AML-193 (cell line): ENCODE measurements at regions not wholly inside any gene's neighbourhood (a gene's known extent, or its start where the extent isn't known, plus 50 kb on each side); places are given as distances from the start of the nearest gene placed in this dataset.

Experiments
- DNase-seq, 2 experiments: peaks; one replicate each; lab custom pipeline; 2025; lab: John Stamatoyannopoulos, UW

DNA sequence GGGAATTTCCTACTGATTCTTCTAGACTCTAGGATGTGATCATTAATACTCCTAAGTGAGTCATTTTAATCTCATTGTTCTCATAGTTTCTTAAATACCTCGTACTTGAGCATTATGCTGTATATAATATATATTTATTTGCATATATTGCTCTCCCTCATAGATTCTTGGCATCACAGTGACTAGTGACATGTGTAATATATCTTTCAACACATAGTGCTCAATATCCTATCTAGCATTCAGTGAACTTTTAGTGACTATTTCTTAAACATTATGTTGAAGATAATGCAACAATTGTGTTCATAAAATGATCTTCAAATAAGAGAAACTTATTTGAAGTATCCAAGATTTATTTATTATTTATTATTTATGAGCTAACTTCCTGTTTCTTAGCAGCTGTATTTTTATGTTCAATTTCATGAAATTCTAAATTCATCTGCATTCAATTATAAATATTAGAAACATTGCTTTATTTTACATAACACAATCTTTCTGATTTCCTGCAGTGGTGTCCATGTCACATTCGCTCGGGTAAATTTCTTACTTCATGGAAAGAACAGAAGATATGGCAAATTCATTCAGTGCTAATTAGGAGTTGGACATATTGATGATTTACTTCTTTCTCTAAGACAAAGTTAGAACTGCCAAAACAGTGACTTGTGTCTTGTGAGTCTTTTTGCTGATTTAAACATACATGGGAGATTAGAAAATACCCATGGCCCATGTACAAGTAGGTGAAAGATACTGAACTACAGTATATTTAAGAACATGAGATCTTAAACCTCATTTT lies 1095.5 kb upstream of the IGFBP7 start:
- no peak for DNase-seq

DNA sequence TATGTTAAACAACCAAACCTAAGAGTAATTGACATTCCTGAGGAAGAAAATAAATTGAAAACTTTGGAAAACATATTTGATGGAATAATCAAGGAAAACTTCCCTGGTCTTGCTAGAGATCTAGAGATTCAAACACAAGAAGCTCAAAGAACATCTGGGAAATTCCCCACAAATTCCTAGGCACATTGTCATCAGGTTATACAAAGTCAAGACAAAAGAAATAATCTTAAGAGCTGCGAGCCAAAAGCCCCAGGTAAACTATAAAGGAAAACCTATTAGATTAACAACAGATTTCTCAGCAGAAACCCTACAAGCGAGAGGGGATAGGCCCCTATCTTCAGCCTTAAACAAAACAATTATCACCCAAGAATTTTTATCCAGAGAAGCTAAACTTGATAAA lies 1082.0 kb upstream of the IGFBP7 start:
- no peak for DNase-seq

DNA sequence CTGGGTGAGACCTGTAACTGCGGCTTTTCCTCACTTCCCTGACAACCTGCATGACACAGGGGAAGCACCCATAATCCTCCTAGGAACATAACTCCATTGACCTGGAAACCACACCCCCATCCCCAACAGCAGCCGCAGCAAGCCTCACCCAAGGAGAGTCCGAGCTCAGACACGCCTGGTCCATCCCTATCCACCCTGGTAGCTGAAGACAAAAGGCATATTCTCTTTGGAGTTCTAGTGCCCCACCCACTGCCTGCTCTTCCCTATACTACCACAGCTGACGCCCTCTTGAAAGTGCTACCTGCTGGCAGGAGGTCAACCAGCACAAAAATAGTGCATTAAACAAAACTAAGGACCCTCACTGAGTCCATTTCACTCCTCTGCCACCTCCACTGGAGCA lies 1080.9 kb upstream of the IGFBP7 start:
- no peak for DNase-seq

DNA sequence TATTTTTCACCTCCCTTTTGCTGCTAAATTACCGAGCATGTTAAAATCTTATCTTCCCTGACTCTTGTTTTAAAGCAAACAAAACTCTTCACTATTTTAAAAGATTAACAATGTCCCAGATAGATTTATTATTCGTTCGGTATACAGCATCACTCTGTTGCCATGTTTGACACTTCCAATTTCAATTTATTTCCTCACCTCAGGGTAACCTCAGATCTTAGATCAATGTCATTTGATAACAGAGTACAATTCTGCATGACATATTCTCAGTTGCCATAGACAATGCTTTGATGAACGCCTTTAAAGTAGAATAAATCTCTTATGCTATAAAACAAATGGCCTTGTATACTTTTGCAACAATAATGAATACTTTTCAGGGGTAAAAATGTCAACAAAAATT lies 1078.1 kb upstream of the IGFBP7 start:
- no peak for DNase-seq

DNA sequence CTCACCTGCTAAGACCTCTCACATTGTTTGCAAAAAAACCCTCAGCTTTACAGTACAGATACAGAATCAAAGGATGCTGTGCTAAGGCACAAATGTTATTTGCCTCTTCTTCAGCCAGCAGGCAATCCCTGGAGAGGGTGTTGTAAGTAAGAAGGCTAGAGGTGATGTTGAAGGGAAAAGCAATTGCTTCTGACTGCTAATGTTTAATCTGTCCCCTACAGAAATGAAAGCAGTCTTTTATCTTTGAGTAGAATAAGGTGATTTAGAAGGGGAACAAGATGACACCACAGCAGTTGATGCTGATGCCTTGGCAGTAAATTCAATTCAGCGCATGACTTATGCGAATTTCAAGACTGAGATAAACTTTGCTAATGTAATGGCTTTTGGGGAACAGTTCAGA lies 1064.8 kb upstream of the IGFBP7 start:
- DNase-seq: no peak

DNA sequence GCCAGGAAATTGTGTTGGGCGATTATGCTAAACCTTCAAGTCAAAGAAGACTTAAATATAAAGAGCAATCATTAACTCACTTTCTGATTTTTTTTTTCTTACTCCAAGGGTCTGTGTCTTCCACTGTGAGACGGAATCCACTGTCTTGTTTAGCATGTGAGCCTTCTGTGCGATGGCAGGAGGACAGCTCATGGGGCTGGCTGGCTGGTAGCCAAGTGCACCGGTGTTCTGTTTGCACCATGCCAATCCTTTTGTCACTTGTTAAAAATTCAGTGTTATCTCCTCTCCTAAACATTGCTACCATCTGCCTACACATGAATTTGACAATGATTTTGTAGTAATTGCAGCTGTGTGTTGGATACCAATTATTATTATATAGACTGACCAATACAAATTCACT lies 1056.3 kb upstream of the IGFBP7 start:
- DNase-seq: no peak

DNA sequence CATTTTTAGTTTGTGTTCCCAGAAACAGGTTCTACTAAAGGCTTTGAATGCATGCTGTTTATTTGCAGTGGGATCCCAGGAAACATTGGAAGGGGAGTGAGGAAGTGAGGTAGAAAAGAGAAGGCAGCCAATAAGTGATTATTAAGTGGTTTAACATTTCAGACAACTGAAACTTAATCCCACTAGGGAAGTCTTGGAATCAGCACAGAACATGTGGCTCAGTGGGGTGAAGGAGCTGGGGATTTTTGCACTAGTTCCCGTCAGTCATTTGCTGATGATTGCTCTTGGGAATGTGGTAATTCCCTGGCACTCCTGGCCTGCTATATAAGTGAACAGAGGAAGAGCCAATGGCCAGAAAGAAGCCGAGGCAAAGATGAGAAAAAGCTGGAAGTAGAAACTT lies 1053.0 kb upstream of the IGFBP7 start:
- no peak for DNase-seq

DNA sequence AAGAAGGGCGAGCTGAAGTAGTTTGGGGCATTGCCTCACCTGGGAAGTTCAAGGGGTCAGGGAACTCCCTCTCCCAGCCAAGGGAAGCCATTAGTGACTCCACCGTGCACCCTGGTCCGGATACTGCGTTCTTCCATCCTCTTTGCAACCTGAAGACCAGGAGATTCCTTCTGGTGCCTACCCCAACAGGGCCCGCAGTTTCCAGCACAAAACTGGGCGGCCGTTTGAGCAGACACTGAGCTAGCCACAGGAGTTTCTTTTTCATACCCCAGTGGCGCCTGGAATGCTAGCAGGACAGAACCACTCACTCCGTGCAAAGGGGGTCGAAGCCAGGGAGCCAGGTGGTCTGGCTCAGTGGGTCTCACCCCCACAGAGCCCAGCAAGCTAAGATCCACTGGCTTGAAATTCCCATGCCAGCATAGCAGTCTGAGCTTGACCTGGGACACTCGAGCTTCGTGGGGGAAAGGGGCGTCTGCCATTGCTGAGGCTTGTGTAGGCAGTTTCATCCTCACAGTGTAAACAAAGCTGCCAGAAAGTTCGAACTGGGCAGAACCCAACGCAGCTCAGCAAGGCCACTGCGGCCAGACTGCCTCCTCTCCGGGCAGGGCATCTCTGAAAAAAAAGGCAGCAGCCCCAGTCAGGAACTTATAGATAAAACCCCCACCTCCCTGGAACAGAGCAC lies 1039.4 kb upstream of the IGFBP7 start:
- no peak for DNase-seq

DNA sequence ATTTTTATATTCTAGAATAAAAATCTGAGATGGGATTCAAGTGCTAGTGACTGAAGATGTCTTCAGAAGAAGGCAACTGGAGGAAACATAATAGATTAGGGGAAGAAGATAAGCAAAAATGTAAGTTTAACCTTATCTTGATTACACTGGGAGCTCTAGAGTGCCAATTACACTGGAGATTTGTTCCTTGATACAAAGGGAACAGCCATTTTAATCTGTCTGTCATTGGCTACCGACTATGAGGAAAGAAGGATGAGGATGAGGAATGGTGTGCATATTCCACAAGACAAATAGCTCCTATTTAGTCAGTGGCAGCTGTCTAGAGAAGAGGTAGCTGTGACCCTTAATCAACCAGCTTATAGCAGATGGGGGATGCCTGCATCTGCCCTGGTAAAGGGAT lies 1034.5 kb upstream of the IGFBP7 start:
- DNase-seq: no peak

DNA sequence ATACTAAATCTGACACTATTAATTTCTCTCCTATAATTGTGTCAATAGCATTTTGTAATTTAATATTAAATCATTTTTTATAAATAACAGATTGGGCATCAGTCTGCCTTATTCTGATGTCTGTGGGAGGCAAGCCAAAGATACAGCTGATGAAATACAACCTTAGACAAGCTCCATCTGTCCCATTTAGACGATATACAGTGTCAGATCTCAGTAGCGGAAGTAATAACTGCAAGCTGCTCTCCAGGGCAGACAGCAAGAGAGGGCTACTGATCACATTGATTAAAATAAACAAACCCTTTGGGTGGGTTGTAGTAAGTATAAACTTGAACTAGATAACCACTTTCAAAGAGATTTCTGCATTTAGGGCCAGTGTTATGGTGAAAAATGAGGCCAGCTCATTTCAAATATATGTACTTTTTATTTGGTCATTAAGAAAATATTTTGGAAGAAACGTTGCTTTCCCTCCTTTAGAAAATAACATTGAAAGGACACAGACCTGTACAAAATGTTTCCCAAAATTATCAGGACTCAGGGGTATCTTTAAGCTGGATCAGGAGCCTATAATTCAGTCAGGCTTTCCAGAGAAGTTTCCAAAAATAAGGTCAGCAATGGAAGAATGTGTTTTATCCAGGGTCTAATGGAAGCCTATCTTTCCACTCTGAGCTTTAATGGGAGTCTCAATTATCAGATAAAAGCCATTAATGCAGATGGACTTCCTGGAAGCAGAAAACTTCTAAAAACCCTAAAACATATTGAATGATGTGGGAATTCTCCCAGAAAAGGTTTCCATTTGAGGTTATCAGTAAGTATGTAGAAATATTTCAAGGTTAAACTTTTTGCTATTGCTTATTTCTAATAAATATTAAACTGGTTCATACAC lies 1028.8 kb upstream of the IGFBP7 start:
- DNase-seq: no peak

DNA sequence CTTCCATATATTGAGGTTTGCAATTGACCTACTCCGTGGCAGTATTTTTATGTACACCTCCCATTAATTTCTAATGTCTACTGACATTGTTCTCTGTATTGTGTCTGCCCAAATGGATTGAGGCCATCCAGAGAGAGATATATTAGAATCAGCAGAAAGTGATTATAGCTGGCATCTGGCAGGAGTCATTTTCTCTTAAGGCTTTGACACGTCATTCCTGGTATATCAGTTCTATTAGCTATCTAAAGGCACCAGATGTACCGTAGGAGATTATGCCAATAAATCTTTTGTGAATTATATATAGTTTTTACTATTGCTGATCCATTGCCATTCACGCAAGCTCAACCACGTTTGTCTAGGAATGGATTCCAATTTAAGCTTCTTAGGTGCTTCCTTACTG lies 1026.4 kb upstream of the IGFBP7 start:
- DNase-seq: no peak

DNA sequence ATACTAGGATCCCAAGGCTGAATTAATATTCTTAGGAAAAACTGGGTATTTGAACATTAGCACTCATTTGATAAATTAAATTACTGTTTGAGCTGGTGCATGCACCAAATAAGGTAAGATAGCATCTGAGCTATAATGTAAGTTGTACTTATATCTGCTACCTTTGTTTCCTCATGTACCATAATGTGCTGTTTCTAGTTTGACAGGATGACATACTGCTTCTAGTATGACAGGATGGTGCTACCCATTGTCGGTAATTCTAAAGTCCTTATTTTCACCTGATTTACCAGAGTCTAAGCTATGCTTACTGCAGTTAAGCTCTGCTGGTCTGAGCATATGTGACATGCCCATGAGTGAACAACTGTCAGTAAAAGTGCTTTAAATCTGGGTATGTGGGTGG lies 1017.5 kb upstream of the IGFBP7 start:
- DNase-seq: no peak

DNA sequence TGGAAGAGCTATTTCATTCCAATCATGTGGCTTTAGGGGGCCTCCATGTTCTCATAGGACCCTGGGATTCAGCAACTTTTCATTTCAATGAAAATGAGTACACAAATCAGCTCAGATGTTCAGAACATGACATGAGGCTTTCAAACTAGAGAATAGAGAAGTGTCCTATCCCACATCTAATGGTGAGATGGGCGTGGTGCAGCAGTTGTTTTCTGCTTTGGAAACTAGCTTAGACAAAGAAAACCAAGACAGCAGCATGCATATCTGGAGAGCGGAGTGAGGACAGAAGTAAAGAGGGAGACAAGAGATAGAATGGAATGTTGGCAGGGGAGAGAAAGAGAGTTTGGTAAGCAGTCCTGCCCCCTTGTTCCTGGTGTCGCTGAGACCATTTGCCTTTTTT lies 1009.1 kb upstream of the IGFBP7 start:
- DNase-seq: no peak

DNA sequence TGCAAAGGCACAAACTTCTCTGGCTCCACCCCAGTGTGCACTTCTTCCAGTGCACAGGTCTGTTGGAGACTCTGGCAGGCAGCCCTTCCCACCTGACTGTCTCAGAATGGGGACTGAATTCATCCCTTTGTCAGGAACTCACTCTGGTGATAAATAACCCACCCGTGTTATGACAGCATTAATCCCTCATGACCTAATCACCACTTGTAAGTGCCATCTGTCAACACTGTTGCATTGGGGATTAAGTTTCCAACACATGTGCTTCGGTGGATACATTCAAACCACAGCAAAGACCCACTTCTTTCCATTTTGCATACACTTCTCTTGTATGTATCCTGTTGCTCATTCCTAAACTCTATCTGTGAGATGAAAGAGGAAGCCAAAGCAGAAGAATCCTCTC lies 1002.9 kb upstream of the IGFBP7 start:
- DNase-seq: no peak

DNA sequence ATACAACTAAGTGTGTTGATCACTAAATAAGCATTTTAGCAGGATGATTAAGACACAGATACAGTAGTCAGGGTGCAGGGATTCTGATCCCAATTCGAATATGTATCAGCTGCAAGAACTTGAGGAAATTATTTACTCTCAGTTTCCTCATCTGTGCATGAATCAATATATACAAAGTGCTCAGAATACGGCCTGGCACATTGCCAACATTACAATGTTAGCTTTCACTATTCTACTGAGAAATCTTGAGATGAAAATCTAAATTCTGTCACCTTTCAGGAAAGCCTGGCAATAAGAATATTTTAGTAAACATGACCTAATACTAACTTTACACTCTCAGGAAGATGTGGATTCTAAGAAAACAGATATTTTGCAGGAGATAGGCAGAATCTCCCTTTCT lies 1001.6 kb upstream of the IGFBP7 start:
- no peak for DNase-seq

DNA sequence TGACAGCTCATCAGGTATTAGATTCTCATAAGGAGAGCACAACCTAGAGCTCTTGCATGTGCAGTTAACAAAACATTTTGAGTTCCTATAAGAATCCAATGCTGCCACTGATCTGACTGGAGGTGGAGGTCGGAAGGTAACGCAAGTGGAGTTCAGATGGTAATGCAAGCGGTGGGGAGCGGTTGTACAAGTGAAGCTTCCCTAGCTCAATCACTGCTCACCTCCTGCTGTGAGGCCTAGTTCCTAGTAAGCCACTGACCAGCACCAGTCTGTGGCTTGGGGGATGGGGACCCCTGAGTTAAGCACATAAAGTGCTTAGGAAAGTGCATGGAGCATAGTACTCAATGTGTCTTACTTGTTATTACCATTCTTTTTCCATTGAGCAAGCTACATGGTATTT lies 983.2 kb upstream of the IGFBP7 start:
- DNase-seq: no peak

DNA sequence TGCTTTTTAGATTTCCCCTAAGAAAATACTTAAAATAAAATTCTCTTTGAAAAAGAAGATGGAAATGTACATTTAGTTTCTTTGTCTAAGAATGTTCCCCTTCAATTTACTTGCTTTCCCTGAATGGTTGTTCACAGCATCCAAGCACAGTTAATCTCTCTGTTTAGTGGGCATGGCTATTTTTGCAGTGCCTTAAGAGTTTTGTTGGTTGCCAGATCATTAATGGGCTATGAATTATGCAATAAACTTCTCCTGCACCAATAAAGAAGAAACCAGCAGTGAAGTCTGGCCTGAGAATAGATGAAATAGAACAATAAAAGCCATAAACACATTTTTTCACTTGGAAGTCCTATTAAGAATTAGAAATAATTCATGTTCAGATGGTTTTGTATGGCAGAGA lies 980.4 kb upstream of the IGFBP7 start:
- DNase-seq: no peak

DNA sequence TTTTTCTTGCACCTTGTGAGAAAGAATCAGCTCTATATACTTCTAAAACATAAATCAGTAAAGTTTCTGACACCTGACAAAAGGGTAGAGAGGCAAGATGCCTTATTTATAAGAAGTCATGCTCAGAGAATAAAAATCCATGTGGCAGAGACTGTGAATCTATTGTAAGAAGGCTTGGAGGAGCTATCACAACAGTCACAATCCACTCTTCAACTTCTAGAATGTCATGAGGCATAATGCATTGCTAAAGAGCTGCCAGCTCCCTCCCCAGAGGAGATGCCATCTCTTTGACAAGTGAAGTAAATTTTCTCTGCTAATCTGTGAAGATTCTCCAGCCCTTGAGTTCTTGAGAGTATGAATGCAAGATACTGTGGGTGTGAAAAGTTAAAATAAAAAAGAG lies 971.2 kb upstream of the IGFBP7 start:
- no peak for DNase-seq

DNA sequence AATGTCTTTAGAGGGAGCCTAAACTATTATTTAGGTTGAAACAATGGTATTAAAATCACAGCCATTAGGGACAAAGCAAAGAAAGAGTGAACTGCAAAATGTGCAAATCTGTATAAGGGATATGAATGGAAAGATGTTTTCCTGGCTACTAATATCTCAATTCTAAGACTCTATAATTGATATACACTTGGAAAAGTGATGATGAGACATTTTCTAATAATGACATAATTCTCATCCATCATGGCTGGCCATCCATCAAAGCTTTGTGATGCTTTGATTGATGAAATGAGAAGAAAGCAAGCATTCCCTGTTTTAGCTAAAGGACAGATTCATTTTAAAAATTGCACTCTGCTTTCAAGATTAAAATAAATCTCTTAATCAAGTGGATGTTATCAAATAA lies 965.5 kb upstream of the IGFBP7 start:
- no peak for DNase-seq

DNA sequence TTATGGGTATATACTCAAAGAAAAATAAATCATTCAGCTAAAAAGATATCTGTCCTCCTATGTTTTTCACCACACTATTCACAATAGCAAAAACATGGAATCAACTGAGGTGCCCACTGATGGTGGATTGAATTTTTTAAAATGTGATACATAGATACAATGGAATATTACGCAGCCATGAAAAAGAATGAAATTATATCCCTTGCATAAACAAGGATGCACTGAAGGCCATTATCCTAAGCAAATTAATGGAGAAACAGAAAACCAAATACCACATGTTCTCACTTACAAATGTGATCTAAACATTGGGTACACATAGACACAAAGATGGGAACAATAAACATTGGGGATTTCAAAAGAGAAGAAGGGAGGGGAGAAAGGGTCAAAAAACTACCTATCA lies 964.2 kb upstream of the IGFBP7 start:
- no peak for DNase-seq

DNA sequence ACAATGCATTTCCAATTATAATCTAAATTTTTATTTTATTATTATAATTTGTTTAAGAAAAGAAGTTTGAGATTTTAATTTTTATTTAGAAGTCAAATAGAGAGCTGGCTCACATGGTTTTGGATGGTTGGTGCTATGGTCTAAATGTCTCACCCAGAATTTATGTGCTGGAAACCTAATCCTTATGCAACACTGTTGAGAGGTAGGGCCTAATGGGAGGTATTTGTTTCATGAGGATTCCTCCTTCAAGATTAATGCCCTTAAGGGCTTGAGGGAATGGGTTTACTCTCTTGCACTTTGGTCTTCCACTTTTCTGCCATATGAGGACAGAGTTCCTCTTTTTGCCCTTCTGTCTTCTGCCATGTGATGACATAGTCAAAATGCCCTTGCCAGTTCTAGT lies 960.5 kb upstream of the IGFBP7 start:
- no peak for DNase-seq

DNA sequence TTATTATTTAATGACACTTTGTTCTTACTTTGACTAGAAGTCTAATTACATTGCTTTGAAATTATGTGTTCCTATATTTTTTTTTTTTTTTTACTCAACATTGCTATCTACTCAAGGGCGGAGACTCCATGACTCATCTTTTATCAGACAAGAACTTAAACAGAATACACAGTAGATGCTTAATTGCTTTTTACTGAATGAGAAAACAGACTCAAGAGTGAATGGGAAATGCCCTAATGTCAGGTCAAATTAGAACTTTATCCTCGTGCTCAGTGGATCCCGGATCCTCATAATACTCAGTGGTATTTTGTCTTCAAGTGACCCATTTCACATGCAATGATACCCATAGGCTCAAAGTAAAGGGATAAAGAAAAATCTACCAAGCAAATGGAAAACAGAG lies 954.5 kb upstream of the IGFBP7 start:
- DNase-seq: no peak
